DOHH2 (cell line): ENCODE measurements at regions not wholly inside any gene's neighbourhood (a gene's known extent, or its start where the extent isn't known, plus 50 kb on each side); places are given as distances from the start of the nearest gene placed in this dataset.

Source experiments
- CTCF ChIP-seq: fragments of 200-600 bp; sonication (generic); IDR thresholded peaks from one replicate; pipeline ENCODE4 v1.5.1; 2014; ENCODE audit warnings: antibody characterized with exemption, mild to moderate bottlenecking, low read depth, low read length; ENCODE audit not compliant: poor library complexity, severe bottlenecking
- EZH2phosphoT487 ChIP-seq: fragments of 200-600 bp; sonication (generic); IDR thresholded peaks from 2 replicates; pipeline ENCODE4 v1.6.1; 2017; ENCODE audit warnings: borderline replicate concordance, mild to moderate bottlenecking, antibody characterized with exemption, low read length, moderate library complexity, mixed read lengths

- TF ChIP-seq CTCF (no peak), EZH2phosphoT487 (no peak)
These were observed 103.3 kb downstream of the CTAGE1 start for GRCh38 chr18:22314420-22314819.
